PC-3 (cell line): ENCODE measurements at regions not wholly inside any gene's neighbourhood (a gene's known extent, or its start where the extent isn't known, plus 50 kb on each side); places are given as distances from the start of the nearest gene placed in this dataset.

ENCODE experiments used
- ATAC-seq: fragments of 200-7000 bp; cut with Tn5 transposase; 2 replicates; pipeline ENCODE4 v1.9.1; 2020; ENCODE audit warnings: mild to moderate bottlenecking, moderate library complexity
- BruUV-seq: library from RNA; stranded (reverse); fragments of 400-500 nt; replicated peaks from 2 replicates; lab custom pipeline; 2021; lab: Mats Ljungman, UMichigan
- CTCF ChIA-PET: fragments of 300-600 bp; sonication (Branson Sonifier 250); formaldehyde crosslinking; loops from one replicate; lab custom pipeline; 2022; ENCODE audit warnings: antibody characterized with exemption; lab: Charles Lee
- POLR2A ChIA-PET: fragments of 300-600 bp; sonication (Branson Sonifier 250); formaldehyde crosslinking; loops from one replicate; lab custom pipeline; 2022; ENCODE audit warnings: antibody characterized with exemption; ENCODE audit not compliant: unreplicated experiment; lab: Charles Lee
- DNase-seq: peaks from one replicate; pipeline ENCODE4 v3.0.0-alpha.2; 2015
- H2AFZ ChIP-seq: fragments of 300-600 bp; sonication (generic); 2 replicates; pipeline ENCODE4 v1.6.0; 2016; ENCODE audit warnings: antibody characterized with exemption, low read length
- H3F3A ChIP-seq: fragments of 300-600 bp; sonication (generic); one replicate; pipeline ENCODE4 v1.6.0; 2017; ENCODE audit warnings: antibody characterized with exemption, low read length, control low read depth, mild to moderate bottlenecking; ENCODE audit not compliant: unreplicated experiment
- H3K27ac ChIP-seq: fragments of 300-600 bp; sonication (generic); 2 replicates; pipeline ENCODE4 v1.5.1; 2016; ENCODE audit warnings: mild to moderate bottlenecking, low read length
- H3K27me3 ChIP-seq: fragments of 300-600 bp; sonication (generic); 2 replicates; pipeline ENCODE4 v1.6.1; 2016; ENCODE audit warnings: low read length, mixed read lengths
- H3K36me3 ChIP-seq: fragments of 300-600 bp; sonication (generic); 2 replicates; pipeline ENCODE4 v1.6.1; 2016; ENCODE audit warnings: low read depth, mixed run types, low read length, mixed read lengths
- H3K4me1 ChIP-seq: fragments of 300-600 bp; sonication (generic); 2 replicates; pipeline ENCODE4 v1.5.1; 2016; ENCODE audit warnings: low read length; ENCODE audit not compliant: insufficient read depth
- H3K4me2 ChIP-seq: fragments of 300-600 bp; sonication (generic); 2 replicates; pipeline ENCODE4 v1.6.0; 2016; ENCODE audit warnings: low read length
- H3K4me3 ChIP-seq: fragments of 300-600 bp; sonication (generic); 2 replicates; pipeline ENCODE4 v1.5.1; 2016; ENCODE audit warnings: mild to moderate bottlenecking, low read length, mixed read lengths
- H3K79me2 ChIP-seq: fragments of 300-600 bp; sonication (generic); 2 replicates; pipeline ENCODE4 v1.6.1; 2017; ENCODE audit warnings: low read length, mixed read lengths
- H3K9ac ChIP-seq: fragments of 300-600 bp; sonication (generic); 2 replicates; pipeline ENCODE4 v1.6.0; 2016; ENCODE audit warnings: mild to moderate bottlenecking, low read length
- H3K9me2 ChIP-seq: fragments of 300-600 bp; sonication (generic); replicated peaks from 2 replicates; pipeline ENCODE4 v1.6.1; 2016; ENCODE audit warnings: mixed run types, low read length, mixed read lengths
- H3K9me3 ChIP-seq: fragments of 300-600 bp; sonication (generic); 2 replicates; pipeline ENCODE4 v1.6.1; 2016; ENCODE audit warnings: low read length, mixed read lengths
- H4K20me1 ChIP-seq: fragments of 300-600 bp; sonication (generic); 2 replicates; pipeline ENCODE4 v1.6.1; 2016; ENCODE audit warnings: low read length, mixed read lengths
- EZH2 ChIP-seq: fragments of 300-600 bp; sonication (generic); IDR thresholded peaks from one replicate; pipeline ENCODE4 v1.6.1; 2017; ENCODE audit warnings: antibody characterized with exemption, mild to moderate bottlenecking, low read length; ENCODE audit not compliant: unreplicated experiment
- EZH2phosphoT487 ChIP-seq: fragments of 300-600 bp; sonication (generic); IDR thresholded peaks from 2 replicates; pipeline ENCODE4 v1.6.1; 2018; ENCODE audit warnings: mild to moderate bottlenecking, antibody characterized with exemption, low read length, borderline replicate concordance
- intact Hi-C: fragments of 100-400 bp; cut with micrococcal nuclease; formaldehyde crosslinking; loops from 2 replicates; pipeline ENCODE4 v1.9.0; 2023
- TF ChIP-seq, protein P1 (sequence below): fragments of 300-600 bp; sonication (generic); conservative IDR thresholded peaks from 2 replicates; pipeline ENCODE4 v1.5.1; 2017; ENCODE audit warnings: antibody characterized with exemption, low read depth, mild to moderate bottlenecking, low read length

DNA sequence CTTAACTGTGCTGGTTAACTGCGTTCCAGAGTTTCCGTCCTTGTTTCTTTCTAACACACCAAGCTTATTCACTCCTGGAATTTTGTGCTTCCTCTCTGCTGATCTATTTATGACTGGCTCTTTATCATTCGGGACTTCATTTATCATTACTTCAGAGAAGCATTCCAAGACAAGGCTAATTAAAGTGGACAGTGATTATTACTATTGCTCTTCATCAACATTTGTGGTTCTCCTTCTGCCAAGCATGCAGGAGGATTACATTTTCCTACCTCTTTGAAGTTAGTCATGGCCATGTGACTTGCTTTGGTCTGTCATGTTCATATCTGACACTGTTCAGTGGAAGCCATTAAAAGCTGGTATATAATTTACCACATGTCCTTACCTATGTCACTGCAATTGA lies 172.4 kb upstream of the AGR3 start:
- Histone ChIP-seq H3F3A (no peaks in the 10 kb centered on the region), H3K4me3 (no peak overlapping the region), H3K9ac (no peak overlapping the region), H3K79me2 (no peaks in the 10 kb centered on the region), H3K4me2 (no peak overlapping the region), H3K9me3 (no peaks in the 10 kb centered on the region), H3K4me1 (peaks cover 11% of the 10 kb centered on the region), H3K27me3 (no peaks in the 10 kb centered on the region), H3K9me2 (no peaks in the 10 kb centered on the region), H2AFZ (no peak overlapping the region), H3K27ac (no peak overlapping the region), H3K36me3 (no peaks in the 10 kb centered on the region), H4K20me1 (no peaks in the 10 kb centered on the region)
- no peak for ATAC-seq
- intact Hi-C loops: no loop called here
- no TSS peak for BruUV-seq
- TF ChIP-seq EZH2 (no peak), EZH2phosphoT487 (no peak)
- TF ChIP-seq, protein P1, sequence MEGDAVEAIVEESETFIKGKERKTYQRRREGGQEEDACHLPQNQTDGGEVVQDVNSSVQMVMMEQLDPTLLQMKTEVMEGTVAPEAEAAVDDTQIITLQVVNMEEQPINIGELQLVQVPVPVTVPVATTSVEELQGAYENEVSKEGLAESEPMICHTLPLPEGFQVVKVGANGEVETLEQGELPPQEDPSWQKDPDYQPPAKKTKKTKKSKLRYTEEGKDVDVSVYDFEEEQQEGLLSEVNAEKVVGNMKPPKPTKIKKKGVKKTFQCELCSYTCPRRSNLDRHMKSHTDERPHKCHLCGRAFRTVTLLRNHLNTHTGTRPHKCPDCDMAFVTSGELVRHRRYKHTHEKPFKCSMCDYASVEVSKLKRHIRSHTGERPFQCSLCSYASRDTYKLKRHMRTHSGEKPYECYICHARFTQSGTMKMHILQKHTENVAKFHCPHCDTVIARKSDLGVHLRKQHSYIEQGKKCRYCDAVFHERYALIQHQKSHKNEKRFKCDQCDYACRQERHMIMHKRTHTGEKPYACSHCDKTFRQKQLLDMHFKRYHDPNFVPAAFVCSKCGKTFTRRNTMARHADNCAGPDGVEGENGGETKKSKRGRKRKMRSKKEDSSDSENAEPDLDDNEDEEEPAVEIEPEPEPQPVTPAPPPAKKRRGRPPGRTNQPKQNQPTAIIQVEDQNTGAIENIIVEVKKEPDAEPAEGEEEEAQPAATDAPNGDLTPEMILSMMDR: no peak
- CTCF ChIA-PET: interaction anchor here (0.6 kb wide), 1 partner anchor 71 kb away, joined by 3 read pairs; no protein-coding TSS in a partner anchor
- POLR2A ChIA-PET: no interaction called here
- no peak for DNase-seq

DNA sequence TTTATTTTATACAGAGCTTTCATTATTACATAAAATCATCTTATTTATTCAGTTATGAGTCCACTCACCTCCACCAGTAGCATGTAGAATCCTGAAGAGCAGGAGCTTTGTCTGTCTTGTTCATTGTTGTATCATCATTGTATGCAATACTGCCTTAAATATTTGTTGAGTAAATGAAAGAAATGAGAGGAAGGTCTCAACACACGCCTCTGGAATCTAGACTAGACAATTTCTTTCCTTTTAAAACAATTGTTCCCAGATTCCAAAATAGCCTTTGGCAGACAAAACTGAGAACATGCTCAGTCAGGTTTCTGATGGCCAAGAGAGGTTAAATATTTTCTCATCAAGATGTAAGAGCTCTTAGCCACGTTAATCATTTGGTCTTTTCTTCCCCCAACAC lies 173.1 kb upstream of the AGR3 start:
- no peak overlapping the region for H3K4me3 ChIP-seq
- H3K9me2 ChIP-seq: no peaks in the 10 kb centered on the region
- TF ChIP-seq EZH2phosphoT487 (no peak), EZH2 (no peak)
- TF ChIP-seq, protein P1: no peak
- no peak overlapping the region for H3K9ac ChIP-seq
- ATAC-seq: no peak
- H3K36me3 ChIP-seq: no peaks in the 10 kb centered on the region
- intact Hi-C loops: no loop called here
- H2AFZ ChIP-seq: no peak overlapping the region
- H3F3A ChIP-seq: no peaks in the 10 kb centered on the region
- H3K79me2 ChIP-seq: no peaks in the 10 kb centered on the region
- H4K20me1 ChIP-seq: no peaks in the 10 kb centered on the region
- DNase-seq: no peak
- ChIA-PET POLR2A (no interaction called here), CTCF (no interaction called here)
- BruUV-seq: no TSS peak
- no peak overlapping the region for H3K4me2 ChIP-seq
- peaks cover 11% of the 10 kb centered on the region for H3K4me1 ChIP-seq
- H3K27me3 ChIP-seq: no peaks in the 10 kb centered on the region
- H3K9me3 ChIP-seq: no peaks in the 10 kb centered on the region
- no peak overlapping the region for H3K27ac ChIP-seq

DNA sequence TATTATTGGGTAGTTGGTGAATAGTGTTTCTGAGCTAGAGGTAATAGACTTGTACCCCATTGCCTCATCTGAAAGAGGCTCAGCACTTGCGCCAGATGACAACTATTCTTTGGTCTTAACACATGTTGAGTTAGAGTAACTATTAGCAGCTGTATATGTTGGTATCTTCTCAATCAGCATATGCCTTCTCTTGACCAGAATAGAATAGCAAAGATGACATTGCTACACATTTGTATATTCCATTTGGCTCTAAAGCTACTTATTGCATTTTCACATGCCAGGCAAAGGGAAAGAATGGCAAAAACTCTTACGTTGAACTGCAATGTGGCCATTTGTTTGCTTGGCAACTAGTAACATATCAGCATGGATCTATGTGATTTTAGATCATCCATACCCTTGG lies 173.8 kb upstream of the AGR3 start:
- ATAC-seq: no peak
- Histone ChIP-seq H3K27ac (no peak overlapping the region), H3K79me2 (no peaks in the 10 kb centered on the region), H3K9ac (no peak overlapping the region), H2AFZ (no peak overlapping the region), H3K4me2 (no peak overlapping the region), H3K4me1 (peaks cover 11% of the 10 kb centered on the region), H3K9me2 (no peaks in the 10 kb centered on the region), H3F3A (no peaks in the 10 kb centered on the region), H3K9me3 (no peaks in the 10 kb centered on the region), H3K4me3 (no peak overlapping the region), H4K20me1 (no peaks in the 10 kb centered on the region), H3K36me3 (no peaks in the 10 kb centered on the region), H3K27me3 (no peaks in the 10 kb centered on the region)
- TF ChIP-seq, protein P1: no peak
- TF ChIP-seq EZH2 (no peak), EZH2phosphoT487 (no peak)
- ChIA-PET POLR2A (no interaction called here), CTCF (no interaction called here)
- no peak for DNase-seq
- intact Hi-C loops: no loop called here
- BruUV-seq: no TSS peak
